IPS-NIHi7 (cell line): ENCODE measurements at regions not wholly inside any gene's neighbourhood (a gene's known extent, or its start where the extent isn't known, plus 50 kb on each side); places are given as distances from the start of the nearest gene placed in this dataset.
A peak's percentile ranks its signal among the peaks of the same experiment; 100 is the strongest.
"Not testable (repeated sequence)": the region's sequence is repeated elsewhere in the genome, so short reads cannot be mapped to it uniquely, and the experiment has no call there.

ENCODE experiments used
- DNase-seq: peaks from one replicate; pipeline ENCODE4 v3.0.0; 2012; ENCODE audit warnings: mixed read lengths; ENCODE audit errors: extremely low spot score

DNA sequence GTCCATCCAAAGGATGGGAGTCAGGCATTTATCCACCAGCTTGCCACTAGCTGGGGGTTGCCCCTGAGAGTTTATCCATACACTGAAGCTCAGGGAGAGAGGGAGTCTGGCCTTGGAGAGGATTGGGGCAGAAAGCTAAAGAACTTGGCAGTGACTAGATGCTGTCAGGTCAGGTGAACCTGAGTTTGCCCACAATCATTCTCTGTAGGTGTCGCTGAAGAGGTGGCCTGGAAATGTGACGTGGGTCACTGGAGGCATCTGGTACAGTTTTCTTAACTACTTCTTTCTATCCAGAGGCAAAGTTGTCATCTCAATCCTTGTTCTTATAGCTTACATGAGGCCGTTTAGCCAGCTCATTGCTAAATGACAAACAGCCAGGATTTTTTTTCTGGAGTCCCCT, 298.0 kb upstream of the CTNNB1 start:
- DNase-seq = no peak

DNA sequence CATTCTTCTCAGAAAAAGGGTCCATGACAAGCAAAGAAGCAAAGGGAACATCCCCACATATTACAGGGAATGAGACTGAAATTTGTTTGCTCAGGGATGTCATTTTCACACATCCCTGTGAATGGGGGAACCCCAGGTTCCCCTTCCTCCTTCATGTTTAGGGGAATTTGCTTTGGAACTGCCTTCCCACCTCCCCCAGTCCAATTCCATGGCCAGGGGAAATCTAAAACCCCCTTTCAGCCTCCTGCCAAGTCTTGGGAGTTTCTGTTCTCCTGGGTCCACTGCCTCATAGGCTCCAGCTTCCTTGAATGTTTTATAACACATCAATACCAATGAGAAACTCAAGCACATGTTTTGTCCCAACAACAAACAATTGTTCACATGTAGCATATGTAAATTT, 297.5 kb upstream of the CTNNB1 start:
- no peak for DNase-seq

DNA sequence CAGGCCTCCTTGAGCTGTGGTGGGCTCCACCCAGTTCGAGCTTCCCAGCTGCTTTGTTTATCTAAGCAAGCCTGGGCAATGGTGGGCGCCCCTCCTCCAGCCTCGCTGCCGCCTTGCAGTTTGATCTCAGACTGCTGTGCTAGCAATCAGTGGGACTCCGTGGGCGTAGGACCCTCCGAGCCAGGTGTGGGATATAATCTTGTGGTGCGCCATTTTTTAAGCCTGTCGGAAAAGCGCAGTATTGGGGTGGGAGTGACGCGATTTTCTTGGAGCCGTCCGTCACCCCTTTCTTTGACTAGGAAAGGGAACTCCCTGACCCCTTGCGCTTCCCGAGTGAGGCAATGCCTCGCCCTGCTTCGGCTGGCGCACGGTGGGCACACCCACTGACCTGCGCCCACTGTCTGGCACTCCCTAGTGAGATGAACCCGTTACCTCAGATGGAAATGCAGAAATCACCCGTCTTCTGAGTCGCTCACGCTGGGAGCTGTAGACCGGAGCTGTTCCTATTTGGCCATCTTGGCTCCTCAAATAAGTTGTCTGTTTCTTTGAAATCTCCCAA, 291.3 kb upstream of the CTNNB1 start:
- not testable (repeated sequence) for DNase-seq

GRCh38 chr3:40908612-40909011, 290.7 kb upstream of the CTNNB1 start:
- DNase-seq = peak; percentile 30

DNA sequence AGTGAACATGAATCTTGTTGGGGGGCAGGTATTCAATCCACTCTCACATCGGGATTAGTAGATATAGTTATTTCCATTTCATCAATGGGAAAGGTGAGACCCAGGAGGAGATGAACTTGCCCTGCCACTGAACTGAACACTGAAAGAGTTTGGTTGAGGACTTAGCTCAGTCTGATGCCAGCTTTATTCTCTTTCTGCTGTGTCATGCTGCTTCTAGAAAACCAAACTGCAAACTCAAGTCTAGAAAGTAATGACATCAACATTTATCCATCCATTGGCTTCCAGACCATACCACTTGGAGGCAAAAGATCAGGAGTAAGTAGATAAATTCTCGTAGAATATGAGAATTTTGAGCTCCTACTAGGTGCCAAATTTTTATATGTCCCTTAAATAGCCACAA, 288.0 kb upstream of the CTNNB1 start:
- no peak for DNase-seq

DNA sequence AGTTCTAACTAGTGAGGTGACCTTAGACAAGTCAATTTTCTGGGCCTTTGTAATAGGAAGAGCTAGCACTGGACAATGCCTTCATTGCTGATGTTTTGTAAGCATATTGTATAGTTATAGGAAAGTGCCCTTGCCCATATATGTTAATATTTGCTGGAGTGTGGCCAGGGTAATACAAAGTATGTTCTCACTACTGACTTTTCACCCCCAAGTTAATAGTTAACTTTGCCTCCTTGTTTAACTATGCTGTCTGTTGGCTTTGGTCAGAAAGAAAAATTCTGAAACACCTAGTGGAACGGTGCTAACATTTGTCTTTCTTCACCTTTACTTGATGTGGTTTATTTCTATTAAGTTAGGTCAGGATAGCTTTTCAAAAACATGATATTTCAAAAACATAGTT, 287.4 kb upstream of the CTNNB1 start:
- DNase-seq = no peak

DNA sequence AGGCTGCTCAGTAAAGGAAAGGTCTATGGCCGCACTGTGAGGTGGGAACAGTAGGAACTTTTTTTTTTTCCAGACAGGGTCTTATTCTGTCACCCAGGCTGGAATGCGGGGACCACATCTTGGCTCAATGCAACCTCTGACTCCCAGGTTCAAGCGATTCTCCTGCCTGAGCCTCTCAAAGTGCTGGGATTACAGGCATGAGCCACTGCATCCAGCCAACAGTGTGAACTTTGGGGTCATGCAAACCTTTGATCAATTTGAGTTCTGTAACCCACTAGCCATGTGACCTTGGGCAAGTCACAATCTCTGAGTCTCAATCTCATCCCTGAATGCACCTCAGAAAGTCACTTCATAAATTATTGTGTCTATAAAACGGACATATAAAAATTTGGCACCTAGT, 286.8 kb upstream of the CTNNB1 start:
- DNase-seq = no peak

DNA sequence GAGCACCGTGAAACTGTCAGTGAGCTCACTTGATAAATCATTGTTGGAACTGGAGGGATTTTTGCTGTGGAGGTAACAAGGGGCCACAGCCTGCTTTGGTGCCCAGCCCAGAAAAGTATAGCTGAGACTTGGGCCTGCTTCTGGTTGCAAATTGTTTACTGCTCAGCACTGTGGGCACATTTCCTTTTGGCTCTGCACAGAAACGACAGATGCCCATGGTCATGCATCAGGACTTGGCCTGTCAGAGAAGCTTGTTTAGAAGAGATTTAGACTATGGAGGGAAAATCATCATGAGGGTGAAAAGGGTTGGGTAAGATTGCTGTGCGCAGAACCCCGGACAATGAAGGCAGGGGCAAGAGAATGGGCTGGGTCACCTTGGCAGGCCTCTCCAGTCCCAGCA, 286.1 kb upstream of the CTNNB1 start:
- no peak for DNase-seq

GRCh38 chr3:40913641-40914040, 285.7 kb upstream of the CTNNB1 start:
- DNase-seq = no peak

- no peak for DNase-seq
Measured at GRCh38 chr3:40914475-40914874, 284.8 kb upstream of the CTNNB1 start.

DNA sequence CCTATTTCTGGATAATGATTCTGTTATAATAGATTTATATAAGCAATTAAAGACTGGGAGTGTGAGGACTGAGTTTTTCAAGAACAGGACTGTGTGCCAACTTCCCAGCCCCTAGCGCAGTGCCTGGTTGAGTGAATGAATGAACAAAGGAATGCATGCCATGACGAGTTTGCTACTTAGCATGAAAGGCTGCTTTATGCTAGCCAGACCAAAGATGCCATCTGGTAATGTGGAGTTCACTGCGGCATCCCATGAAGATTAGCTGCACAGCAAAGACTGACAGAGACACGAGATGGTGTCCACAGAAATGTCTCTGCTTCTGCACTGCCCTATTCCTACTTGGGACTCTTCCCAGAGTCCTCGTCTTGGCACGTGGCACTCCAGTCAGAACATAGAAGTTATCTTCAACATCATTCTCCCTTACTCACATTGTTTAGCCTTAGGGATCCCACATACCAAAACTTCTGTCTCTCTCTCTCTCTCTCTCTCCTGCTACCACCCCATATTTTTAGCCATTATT, 283.9 kb upstream of the CTNNB1 start:
- DNase-seq = no peak

- DNase-seq = peak; percentile 69
Measured at GRCh38 chr3:40920041-40920440, 279.3 kb upstream of the CTNNB1 start.

DNA sequence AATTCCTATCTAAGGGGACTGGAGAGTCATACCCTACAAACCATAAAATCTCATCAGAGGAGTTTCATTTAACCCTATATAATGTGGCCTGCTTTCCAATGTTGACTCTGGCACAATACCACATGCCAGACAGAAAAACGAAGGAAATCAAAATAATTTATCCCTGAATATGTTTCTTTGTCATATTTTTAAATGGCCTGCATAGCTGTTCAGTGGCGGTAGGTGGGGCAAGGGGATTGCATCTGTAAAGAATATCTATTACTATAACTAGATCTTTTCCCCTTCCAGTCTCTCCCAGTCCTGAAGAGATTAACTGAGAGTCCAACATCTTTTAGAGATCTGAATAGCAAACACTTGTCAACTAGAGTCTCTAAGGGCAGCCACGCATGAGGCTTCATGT, 278.1 kb upstream of the CTNNB1 start:
- no peak for DNase-seq

DNA sequence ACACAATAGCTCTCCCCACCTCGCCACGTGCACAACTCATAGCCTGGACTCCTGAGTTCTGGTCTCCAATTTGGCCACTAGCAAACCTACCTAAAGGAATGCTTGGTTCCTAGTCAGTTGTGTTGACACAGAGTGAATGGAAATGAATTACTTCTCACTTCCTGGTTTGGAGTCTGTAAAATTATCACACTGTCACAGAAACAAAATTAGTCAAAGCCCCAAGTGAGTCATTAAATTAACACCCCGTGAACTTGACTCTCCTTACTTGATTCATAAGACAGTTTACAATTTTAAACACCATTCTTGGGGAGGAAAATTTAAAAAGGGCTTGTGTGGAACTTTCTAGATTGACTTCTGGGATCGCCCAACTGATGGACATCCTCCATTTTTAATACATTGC, 276.2 kb upstream of the CTNNB1 start:
- no peak for DNase-seq

DNA sequence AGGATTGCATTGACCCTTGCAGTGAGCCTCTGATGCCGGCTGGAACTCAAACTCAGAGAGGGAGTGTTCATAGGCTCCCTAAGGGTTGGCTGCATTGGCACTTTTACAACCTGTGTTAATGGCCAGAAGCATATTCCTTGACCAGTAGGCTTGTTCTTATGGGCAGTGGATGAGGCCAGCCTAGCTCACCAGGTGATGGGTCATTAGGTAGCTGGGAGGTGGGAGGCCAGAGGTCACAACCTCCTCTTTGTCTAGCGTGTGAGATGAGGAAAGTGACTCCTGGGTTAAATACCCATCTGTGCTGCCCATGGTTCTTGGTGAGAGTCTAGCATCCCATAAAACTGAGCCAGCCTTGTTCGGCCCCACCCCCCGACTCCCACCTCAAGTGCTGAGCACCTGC, 275.7 kb upstream of the CTNNB1 start:
- DNase-seq = no peak

- no peak for DNase-seq
Measured at GRCh38 chr3:40924559-40925141, 274.7 kb upstream of the CTNNB1 start.

DNA sequence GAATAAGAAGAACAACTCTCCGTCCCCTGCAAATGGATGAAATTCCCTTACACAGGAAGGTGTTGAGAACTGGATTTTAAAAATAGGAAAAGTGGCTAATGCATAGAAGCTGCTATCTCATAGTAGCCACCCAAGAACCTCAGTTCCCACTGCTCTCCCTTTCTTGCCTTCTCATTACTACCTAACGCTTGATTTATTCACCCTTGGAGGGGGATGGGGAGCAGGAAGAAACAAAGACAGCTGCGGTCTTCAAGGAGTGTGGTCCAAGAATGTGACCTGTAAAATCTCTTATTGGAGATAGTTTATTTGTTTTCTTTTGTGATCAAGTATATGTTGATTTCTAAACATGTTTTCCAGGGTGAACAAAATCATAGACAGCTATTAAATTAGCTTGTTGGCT, 274.1 kb upstream of the CTNNB1 start:
- DNase-seq = no peak

DNA sequence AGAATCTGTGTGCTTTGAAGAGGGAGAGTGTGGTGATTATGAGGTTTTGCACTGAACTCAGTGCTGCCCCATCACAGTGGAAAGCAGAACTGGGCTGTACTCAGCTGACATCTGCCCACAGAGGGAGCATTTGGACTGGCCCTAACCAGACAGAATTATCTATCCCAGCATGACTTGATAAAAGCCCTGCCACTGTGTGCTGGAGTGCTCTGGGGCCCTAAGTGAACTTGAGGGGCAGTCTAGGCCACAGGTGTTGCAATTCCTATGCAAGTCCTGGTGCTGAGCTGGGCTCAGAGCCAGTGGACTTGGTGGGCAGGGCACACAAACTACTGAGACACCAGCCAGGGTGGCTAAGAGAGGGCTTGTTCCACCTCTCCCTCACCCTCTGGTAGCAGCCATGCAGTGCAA, 269.2 kb upstream of the CTNNB1 start:
- no peak for DNase-seq

DNA sequence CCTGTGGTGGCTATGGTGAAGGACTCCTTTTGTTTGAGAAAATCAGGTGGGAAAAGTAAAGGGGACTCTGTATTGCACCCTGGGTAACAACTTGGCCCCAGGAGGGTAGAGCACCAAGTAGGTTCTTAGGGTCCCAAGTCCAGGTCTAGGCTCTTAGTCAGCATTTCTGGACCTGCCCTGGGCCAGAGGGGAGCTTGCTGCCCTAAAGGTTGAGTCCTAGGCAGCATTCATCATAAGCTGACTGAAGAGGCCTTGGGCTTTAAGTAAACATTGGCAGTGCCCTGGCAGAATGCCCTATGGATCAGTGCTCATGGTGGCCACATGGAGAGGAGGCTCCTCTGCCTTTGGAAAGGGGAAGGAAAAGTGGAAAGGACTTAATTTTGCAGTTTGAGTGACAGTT, 268.5 kb upstream of the CTNNB1 start:
- no peak for DNase-seq

GRCh38 chr3:40938591-40938990, 260.7 kb upstream of the CTNNB1 start:
- no peak for DNase-seq

DNA sequence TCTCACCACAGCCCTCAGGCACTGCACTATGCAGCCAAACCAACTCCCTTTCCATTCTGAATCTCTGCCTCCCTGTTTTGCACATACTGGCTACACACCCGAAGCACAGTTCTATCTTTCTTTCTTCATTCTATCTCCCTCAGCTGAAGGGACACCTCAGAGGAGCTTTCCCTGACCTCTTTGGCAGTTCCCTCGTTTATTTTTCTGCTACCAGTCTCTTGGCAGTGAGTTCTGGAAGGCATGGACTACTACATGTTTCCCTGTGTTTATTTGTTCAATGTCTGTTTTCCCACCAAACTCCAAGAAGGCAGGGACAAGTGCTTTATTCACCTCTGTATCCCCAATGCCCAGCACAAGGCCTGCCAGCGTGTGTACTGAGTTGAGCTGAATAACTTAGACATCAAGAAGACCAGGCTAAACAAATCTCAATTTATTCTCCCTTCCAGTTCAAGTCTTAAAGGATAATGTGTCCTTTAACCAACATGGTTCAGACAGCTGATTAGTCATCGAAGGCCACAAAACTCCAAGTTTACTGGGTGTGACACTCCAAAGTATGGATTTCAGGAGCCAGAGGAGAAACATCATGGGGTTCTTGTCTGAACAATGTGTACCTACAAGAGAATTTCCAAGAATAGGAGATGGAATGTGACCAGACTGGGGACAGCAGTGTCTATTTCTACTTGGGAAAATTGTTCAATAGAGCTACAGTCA, 260.1 kb upstream of the CTNNB1 start:
- no peak for DNase-seq

- DNase-seq = no peak
Measured at GRCh38 chr3:40939741-40940130, 259.6 kb upstream of the CTNNB1 start.

GRCh38 chr3:40940651-40941050, 258.7 kb upstream of the CTNNB1 start:
- no peak for DNase-seq
